ENCODE measurements at regions not wholly inside any gene's neighbourhood (a gene's known extent, or its start where the extent isn't known, plus 50 kb on each side); places are given as distances from the start of the nearest gene placed in this dataset.

DNA sequence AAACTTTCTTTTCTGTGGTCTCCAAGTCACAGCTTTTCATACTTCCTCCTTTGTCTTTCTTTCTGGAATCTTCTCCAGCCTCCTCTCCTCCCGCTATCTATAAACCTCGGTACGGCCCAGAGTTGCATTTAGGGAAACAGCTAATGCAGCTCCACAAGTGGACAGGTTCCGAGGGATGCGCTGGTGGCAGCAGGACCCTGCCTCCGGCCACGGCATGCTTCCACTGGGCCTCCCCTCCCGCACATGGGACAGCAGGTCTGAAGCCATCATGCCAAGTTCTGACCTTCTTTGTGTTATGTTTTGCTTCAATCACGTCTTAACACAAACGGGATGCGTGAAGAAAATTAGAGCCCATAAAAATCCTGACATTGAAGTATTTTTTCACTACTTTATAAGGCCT lies 136.9 kb downstream of the IRX2 start:
- no peaks in the 10 kb centered on the region for H3K27me3 ChIP-seq (ENCODE audit: low read depth, low read length)
- H3K79me2 ChIP-seq (ENCODE audit: low read length), result no peaks in the 10 kb centered on the region
- H2AFZ ChIP-seq (ENCODE audit: low read depth, low read length), result no peak overlapping the region
- H3K27ac ChIP-seq (ENCODE audit: low read length), result no peak overlapping the region
- H3K4me3 ChIP-seq (ENCODE audit: low read length), result no peak overlapping the region
- TF ChIP-seq EZH2phosphoT487 (IDR thresholded peaks at IDR 0.05; ENCODE audit: low read depth), result no peak
- TF ChIP-seq, protein P1, sequence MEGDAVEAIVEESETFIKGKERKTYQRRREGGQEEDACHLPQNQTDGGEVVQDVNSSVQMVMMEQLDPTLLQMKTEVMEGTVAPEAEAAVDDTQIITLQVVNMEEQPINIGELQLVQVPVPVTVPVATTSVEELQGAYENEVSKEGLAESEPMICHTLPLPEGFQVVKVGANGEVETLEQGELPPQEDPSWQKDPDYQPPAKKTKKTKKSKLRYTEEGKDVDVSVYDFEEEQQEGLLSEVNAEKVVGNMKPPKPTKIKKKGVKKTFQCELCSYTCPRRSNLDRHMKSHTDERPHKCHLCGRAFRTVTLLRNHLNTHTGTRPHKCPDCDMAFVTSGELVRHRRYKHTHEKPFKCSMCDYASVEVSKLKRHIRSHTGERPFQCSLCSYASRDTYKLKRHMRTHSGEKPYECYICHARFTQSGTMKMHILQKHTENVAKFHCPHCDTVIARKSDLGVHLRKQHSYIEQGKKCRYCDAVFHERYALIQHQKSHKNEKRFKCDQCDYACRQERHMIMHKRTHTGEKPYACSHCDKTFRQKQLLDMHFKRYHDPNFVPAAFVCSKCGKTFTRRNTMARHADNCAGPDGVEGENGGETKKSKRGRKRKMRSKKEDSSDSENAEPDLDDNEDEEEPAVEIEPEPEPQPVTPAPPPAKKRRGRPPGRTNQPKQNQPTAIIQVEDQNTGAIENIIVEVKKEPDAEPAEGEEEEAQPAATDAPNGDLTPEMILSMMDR (IDR thresholded peaks at IDR 0.05; ENCODE audit: low read depth, low read length), result no peak
- H4K20me1 ChIP-seq (ENCODE audit: insufficient read depth, low read length), result no peaks in the 10 kb centered on the region
- no peaks in the 10 kb centered on the region for H3K4me1 ChIP-seq (ENCODE audit: low read length)
- H3K9ac ChIP-seq (ENCODE audit: low read length), result no peak overlapping the region
- H3K9me3 ChIP-seq (ENCODE audit: insufficient read depth, low read length), result no peaks in the 10 kb centered on the region
- no peaks in the 10 kb centered on the region for H3K36me3 ChIP-seq (replicated peaks; ENCODE audit: low read depth, low read length)
- H3K4me2 ChIP-seq (ENCODE audit: low read length), result no peak overlapping the region

DNA sequence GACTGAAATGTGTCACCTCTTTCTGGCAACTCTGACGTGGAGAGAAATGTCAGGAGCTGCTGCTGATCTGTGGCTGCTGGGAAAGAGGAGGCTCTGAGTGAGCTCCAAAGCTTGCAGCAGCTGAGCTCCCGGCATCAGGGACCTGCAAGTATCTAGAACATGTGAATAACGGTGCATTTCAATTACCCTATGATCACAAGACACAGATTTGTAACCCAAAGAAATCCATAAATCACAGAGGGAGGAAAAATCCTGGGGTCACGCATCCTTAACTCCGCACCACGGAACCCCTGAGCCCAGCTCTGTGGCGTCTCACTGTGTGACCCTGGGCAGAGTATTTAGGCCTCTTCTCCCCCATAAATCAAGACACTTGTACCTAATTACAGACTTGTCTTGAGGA lies 139.8 kb downstream of the IRX2 start:
- no peak overlapping the region for H3K4me2 ChIP-seq (ENCODE audit: low read length)
- H3K9me3 ChIP-seq (ENCODE audit: insufficient read depth, low read length), result no peaks in the 10 kb centered on the region
- no peak overlapping the region for H2AFZ ChIP-seq (ENCODE audit: low read depth, low read length)
- no peaks in the 10 kb centered on the region for H4K20me1 ChIP-seq (ENCODE audit: insufficient read depth, low read length)
- H3K36me3 ChIP-seq (replicated peaks; ENCODE audit: low read depth, low read length), result no peaks in the 10 kb centered on the region
- no peaks in the 10 kb centered on the region for H3K4me1 ChIP-seq (ENCODE audit: low read length)
- H3K4me3 ChIP-seq (ENCODE audit: low read length), result no peak overlapping the region
- H3K27ac ChIP-seq (ENCODE audit: low read length), result no peak overlapping the region
- H3K9ac ChIP-seq (ENCODE audit: low read length), result no peak overlapping the region
- no peaks in the 10 kb centered on the region for H3K79me2 ChIP-seq (ENCODE audit: low read length)
- TF ChIP-seq, protein P1 (IDR thresholded peaks at IDR 0.05; ENCODE audit: low read depth, low read length), result no peak
- no peak for TF ChIP-seq EZH2phosphoT487 (IDR thresholded peaks at IDR 0.05; ENCODE audit: low read depth)
- no peaks in the 10 kb centered on the region for H3K27me3 ChIP-seq (ENCODE audit: low read depth, low read length)

DNA sequence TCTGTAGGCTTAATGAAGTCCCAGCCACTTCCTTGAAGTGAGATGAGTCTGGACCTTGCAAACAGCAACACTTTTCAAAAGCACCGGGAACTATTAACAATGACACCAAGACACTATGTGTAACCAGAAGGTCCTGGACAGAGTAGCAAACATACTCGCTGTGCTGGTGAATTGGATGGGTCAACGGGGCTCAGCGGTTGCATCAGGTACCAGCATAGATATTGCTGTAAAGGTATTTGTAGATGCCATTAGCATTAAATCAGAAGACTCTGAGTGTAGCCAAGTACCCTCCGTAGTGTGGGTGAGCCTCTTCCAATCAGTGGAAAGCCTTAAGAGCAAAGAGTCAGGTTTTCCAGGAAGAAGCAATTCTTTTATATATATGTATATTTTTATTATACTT lies 140.5 kb downstream of the IRX2 start:
- no peak for TF ChIP-seq EZH2phosphoT487 (IDR thresholded peaks at IDR 0.05; ENCODE audit: low read depth)
- TF ChIP-seq, protein P1 (IDR thresholded peaks at IDR 0.05; ENCODE audit: low read depth, low read length), result no peak
- H3K27ac ChIP-seq (ENCODE audit: low read length), result no peak overlapping the region

DNA sequence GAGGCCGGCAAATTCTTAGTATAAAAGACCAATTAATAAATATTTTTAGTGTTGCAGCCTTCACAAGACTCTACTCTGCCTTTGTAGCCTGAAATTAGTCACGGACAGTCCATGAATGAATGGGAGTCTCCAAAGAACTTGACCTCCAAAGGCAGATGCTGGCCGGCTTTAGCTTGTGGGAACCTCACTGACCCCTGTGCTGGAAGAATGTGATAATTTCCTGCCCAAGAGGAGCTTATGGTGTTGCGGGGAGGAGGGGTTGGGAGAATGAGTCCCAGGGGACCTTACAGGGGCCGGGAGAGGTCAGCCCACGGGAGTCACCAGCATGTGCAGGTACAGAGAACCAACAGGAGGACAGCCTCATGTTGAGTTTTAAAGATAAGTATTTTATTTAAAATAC lies 143.1 kb downstream of the IRX2 start:
- H3K36me3 ChIP-seq (replicated peaks; ENCODE audit: low read depth, low read length), result no peaks in the 10 kb centered on the region
- H3K27ac ChIP-seq (ENCODE audit: low read length), result no peak overlapping the region
- TF ChIP-seq, protein P1 (IDR thresholded peaks at IDR 0.05; ENCODE audit: low read depth, low read length), result no peak
- no peak for TF ChIP-seq EZH2phosphoT487 (IDR thresholded peaks at IDR 0.05; ENCODE audit: low read depth)
- no peak overlapping the region for H3K4me2 ChIP-seq (ENCODE audit: low read length)
- no peak overlapping the region for H2AFZ ChIP-seq (ENCODE audit: low read depth, low read length)
- H3K9ac ChIP-seq (ENCODE audit: low read length), result no peak overlapping the region
- no peaks in the 10 kb centered on the region for H3K79me2 ChIP-seq (ENCODE audit: low read length)
- H4K20me1 ChIP-seq (ENCODE audit: insufficient read depth, low read length), result no peaks in the 10 kb centered on the region
- no peaks in the 10 kb centered on the region for H3K9me3 ChIP-seq (ENCODE audit: insufficient read depth, low read length)
- no peak overlapping the region for H3K4me3 ChIP-seq (ENCODE audit: low read length)
- no peaks in the 10 kb centered on the region for H3K4me1 ChIP-seq (ENCODE audit: low read length)
- no peaks in the 10 kb centered on the region for H3K27me3 ChIP-seq (ENCODE audit: low read depth, low read length)

More for the DNA sequence above, 140.5 kb downstream of the IRX2 start:
- Histone ChIP-seq H4K20me1 (ENCODE audit: insufficient read depth, low read length) (no peaks in the 10 kb centered on the region), H3K79me2 (ENCODE audit: low read length) (no peaks in the 10 kb centered on the region), H3K9ac (ENCODE audit: low read length) (no peak overlapping the region), H2AFZ (ENCODE audit: low read depth, low read length) (no peak overlapping the region), H3K4me1 (ENCODE audit: low read length) (no peaks in the 10 kb centered on the region), H3K4me2 (ENCODE audit: low read length) (no peak overlapping the region), H3K9me3 (ENCODE audit: insufficient read depth, low read length) (no peaks in the 10 kb centered on the region), H3K4me3 (ENCODE audit: low read length) (no peak overlapping the region), H3K27me3 (ENCODE audit: low read depth, low read length) (no peaks in the 10 kb centered on the region), H3K36me3 (replicated peaks; ENCODE audit: low read depth, low read length) (no peaks in the 10 kb centered on the region)

All from OCI-LY3 (cell line).